ENCODE measurements at regions not wholly inside any gene's neighbourhood (a gene's known extent, or its start where the extent isn't known, plus 50 kb on each side); places are given as distances from the start of the nearest gene placed in this dataset.
A peak's percentile ranks its signal among the peaks of the same experiment; 100 is the strongest.

DNA sequence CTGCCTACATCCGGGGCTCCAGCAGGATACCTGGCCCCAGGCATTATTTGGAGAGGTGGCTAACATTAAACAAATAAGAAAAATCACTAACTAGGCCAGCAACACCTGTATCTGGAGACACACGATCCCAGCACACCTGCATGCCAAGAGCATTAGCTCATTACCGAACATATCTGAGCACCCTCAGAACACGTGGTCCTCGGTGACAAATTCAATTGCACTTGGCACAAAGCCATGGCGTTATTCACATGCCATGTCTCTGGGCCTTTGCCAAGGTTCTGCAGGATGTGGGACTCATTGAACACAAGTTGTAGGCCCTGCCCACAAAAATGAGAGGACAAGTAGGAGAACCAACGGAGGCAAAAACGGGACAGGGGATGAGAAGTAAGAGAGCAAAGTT, 552.3 kb downstream of the TOX3 start:
- no TSS peak for BruUV-seq (replicated peaks)
- H3K4me3 ChIP-seq: no peak overlapping the region
- ChIA-PET CTCF (no interaction called here), POLR2A (ENCODE audit: unreplicated experiment) (no interaction called here)
- H3K79me2 ChIP-seq (ENCODE audit: low read depth): no peaks in the 10 kb centered on the region
- H2AFZ ChIP-seq: no peak overlapping the region
- no peaks in the 10 kb centered on the region for H3K9me2 ChIP-seq (ENCODE audit: insufficient read depth)
- H3K27me3 ChIP-seq (ENCODE audit: insufficient read depth, low read depth): no peaks in the 10 kb centered on the region
- H3K4me2 ChIP-seq: no peak overlapping the region
- TF ChIP-seq EZH2 (IDR thresholded peaks at IDR 0.05; ENCODE audit: low read depth): no peak
- TF ChIP-seq, protein P1, sequence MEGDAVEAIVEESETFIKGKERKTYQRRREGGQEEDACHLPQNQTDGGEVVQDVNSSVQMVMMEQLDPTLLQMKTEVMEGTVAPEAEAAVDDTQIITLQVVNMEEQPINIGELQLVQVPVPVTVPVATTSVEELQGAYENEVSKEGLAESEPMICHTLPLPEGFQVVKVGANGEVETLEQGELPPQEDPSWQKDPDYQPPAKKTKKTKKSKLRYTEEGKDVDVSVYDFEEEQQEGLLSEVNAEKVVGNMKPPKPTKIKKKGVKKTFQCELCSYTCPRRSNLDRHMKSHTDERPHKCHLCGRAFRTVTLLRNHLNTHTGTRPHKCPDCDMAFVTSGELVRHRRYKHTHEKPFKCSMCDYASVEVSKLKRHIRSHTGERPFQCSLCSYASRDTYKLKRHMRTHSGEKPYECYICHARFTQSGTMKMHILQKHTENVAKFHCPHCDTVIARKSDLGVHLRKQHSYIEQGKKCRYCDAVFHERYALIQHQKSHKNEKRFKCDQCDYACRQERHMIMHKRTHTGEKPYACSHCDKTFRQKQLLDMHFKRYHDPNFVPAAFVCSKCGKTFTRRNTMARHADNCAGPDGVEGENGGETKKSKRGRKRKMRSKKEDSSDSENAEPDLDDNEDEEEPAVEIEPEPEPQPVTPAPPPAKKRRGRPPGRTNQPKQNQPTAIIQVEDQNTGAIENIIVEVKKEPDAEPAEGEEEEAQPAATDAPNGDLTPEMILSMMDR (conservative IDR thresholded peaks at IDR 0.05): no peak
- no peaks in the 10 kb centered on the region for H3K9me3 ChIP-seq (ENCODE audit: insufficient read depth, low read depth)
- intact Hi-C loops (cut with micrococcal nuclease; ENCODE audit: unreplicated experiment): no loop called here
- H3F3A ChIP-seq (ENCODE audit: insufficient read depth, low read depth): peaks cover 3% of the 10 kb centered on the region; the same call in 1 of the 2 replicates
- no peak overlapping the region for H3K27ac ChIP-seq
- H4K20me1 ChIP-seq (ENCODE audit: insufficient read depth): no peaks in the 10 kb centered on the region
- H3K36me3 ChIP-seq (ENCODE audit: low read depth): no peaks in the 10 kb centered on the region
- H3K4me1 ChIP-seq (replicated peaks; ENCODE audit: insufficient read depth): no peaks in the 10 kb centered on the region
- peak; percentile 50 to 75 for DNase-seq

DNA sequence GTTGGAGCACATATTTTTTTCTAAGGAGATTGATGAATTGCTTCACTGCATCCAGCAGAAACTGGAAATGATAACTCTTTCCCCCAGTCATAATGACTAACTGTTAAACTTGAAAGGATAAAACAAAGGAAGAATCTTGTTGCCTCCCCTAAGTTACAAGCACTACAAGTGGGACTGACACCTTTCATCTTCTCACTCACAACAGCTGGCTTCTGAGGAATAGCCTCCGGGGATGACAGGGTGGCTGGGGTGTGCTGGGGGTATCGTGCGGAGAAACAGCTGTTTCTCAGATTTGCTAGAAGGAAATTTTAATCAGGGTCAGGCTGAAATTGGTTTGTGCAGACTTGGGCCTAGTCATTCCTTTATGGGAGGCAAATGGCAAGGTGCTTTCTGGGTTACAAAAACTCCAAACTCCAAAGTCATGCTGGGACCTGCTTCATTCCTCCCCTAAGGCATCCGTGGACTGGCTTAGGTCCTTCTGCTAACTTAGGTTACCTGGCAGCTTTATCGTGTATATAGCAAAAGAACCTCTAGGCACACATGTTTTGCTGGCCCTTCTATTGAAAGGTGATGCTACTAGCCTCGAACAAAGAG, 557.2 kb downstream of the TOX3 start:
- Histone ChIP-seq H3F3A (ENCODE audit: insufficient read depth, low read depth) (no peaks in the 10 kb centered on the region), H2AFZ (no peak overlapping the region), H3K36me3 (ENCODE audit: low read depth) (no peaks in the 10 kb centered on the region), H3K4me3 (no peak overlapping the region), H3K4me1 (replicated peaks; ENCODE audit: insufficient read depth) (no peaks in the 10 kb centered on the region), H3K27ac (no peak overlapping the region), H3K9me2 (ENCODE audit: insufficient read depth) (no peaks in the 10 kb centered on the region), H4K20me1 (ENCODE audit: insufficient read depth) (no peaks in the 10 kb centered on the region), H3K9me3 (ENCODE audit: insufficient read depth, low read depth) (no peaks in the 10 kb centered on the region), H3K79me2 (ENCODE audit: low read depth) (no peaks in the 10 kb centered on the region), H3K27me3 (ENCODE audit: insufficient read depth, low read depth) (no peaks in the 10 kb centered on the region), H3K4me2 (no peak overlapping the region)
- CTCF ChIA-PET: no interaction called here
- POLR2A ChIA-PET (ENCODE audit: unreplicated experiment): no interaction called here
- no TSS peak for BruUV-seq (replicated peaks)
- TF ChIP-seq, protein P1 (conservative IDR thresholded peaks at IDR 0.05): no peak
- no peak for TF ChIP-seq EZH2 (IDR thresholded peaks at IDR 0.05; ENCODE audit: low read depth)
- no peak for DNase-seq
- intact Hi-C loops (cut with micrococcal nuclease; ENCODE audit: unreplicated experiment): no loop called here

DNA sequence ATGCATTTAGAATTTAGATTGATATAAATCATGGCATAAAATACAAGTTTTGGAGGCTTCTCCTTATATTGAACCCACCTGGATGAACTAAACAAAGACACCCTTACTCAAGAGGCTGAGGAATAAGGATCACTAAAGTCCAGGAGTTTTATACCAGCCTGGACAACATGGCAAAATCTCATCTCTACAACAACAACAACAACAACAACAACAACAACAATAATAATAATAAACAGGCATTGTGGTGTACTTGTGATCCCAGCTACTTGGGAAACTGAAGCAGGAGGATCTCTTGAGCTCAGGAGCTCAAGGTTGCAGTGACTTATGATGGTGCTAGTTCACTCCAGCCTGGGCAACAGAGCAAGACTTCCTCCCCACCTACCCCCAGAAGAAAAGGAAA, 558.0 kb downstream of the TOX3 start:
- H4K20me1 ChIP-seq (ENCODE audit: insufficient read depth): no peaks in the 10 kb centered on the region
- POLR2A ChIA-PET (ENCODE audit: unreplicated experiment): no interaction called here
- H3K79me2 ChIP-seq (ENCODE audit: low read depth): no peaks in the 10 kb centered on the region
- no peak overlapping the region for H2AFZ ChIP-seq
- H3K36me3 ChIP-seq (ENCODE audit: low read depth): no peaks in the 10 kb centered on the region
- no TSS peak for BruUV-seq (replicated peaks)
- no peaks in the 10 kb centered on the region for H3K9me2 ChIP-seq (ENCODE audit: insufficient read depth)
- intact Hi-C loops (cut with micrococcal nuclease; ENCODE audit: unreplicated experiment): no loop called here
- no peak overlapping the region for H3K4me3 ChIP-seq
- H3K27ac ChIP-seq: no peak overlapping the region
- no peaks in the 10 kb centered on the region for H3K9me3 ChIP-seq (ENCODE audit: insufficient read depth, low read depth)
- no peaks in the 10 kb centered on the region for H3K4me1 ChIP-seq (replicated peaks; ENCODE audit: insufficient read depth)
- CTCF ChIA-PET: no interaction called here
- H3K27me3 ChIP-seq (ENCODE audit: insufficient read depth, low read depth): no peaks in the 10 kb centered on the region
- H3F3A ChIP-seq (ENCODE audit: insufficient read depth, low read depth): no peaks in the 10 kb centered on the region
- DNase-seq: no peak
- H3K4me2 ChIP-seq: no peak overlapping the region
- no peak for TF ChIP-seq EZH2 (IDR thresholded peaks at IDR 0.05; ENCODE audit: low read depth)
- TF ChIP-seq, protein P1 (conservative IDR thresholded peaks at IDR 0.05): no peak
